Vagina (tissue), 2 donors: ENCODE measurements at regions not wholly inside any gene's neighbourhood (a gene's known extent, or its start where the extent isn't known, plus 50 kb on each side); places are given as distances from the start of the nearest gene placed in this dataset.

Experiments
- POLR2A ChIP-seq, 2 donors: fragments of 450-650 bp; IDR thresholded peaks; one replicate each; pipeline ENCODE4 v1.6.1; 2017; ENCODE audit warnings: antibody characterized with exemption in 2 of 2, mild to moderate bottlenecking in 2 of 2, moderate library complexity in 2 of 2
- POLR2AphosphoS5 ChIP-seq, 2 donors: sonication (generic); formaldehyde crosslinking; IDR thresholded peaks; one replicate each; pipeline ENCODE4 v1.9.0; 2017; ENCODE audit warnings: antibody characterized with exemption in 2 of 2, mild to moderate bottlenecking in 2 of 2, low read depth in 1 of 2; ENCODE audit not compliant: insufficient read depth in 1 of 2
- TF ChIP-seq, protein P1 (sequence below), 3 experiments: fragments of 450-650 bp in 2 of 3; fragments of 200-600 bp in 1 of 3; sonication (generic) in 1 of 3; IDR thresholded peaks; one replicate each; pipeline ENCODE4 v1.5.1; 2017 to 2019; ENCODE audit warnings: antibody characterized with exemption in 3 of 3, mild to moderate bottlenecking in 2 of 3, moderate library complexity in 2 of 3

DNA sequence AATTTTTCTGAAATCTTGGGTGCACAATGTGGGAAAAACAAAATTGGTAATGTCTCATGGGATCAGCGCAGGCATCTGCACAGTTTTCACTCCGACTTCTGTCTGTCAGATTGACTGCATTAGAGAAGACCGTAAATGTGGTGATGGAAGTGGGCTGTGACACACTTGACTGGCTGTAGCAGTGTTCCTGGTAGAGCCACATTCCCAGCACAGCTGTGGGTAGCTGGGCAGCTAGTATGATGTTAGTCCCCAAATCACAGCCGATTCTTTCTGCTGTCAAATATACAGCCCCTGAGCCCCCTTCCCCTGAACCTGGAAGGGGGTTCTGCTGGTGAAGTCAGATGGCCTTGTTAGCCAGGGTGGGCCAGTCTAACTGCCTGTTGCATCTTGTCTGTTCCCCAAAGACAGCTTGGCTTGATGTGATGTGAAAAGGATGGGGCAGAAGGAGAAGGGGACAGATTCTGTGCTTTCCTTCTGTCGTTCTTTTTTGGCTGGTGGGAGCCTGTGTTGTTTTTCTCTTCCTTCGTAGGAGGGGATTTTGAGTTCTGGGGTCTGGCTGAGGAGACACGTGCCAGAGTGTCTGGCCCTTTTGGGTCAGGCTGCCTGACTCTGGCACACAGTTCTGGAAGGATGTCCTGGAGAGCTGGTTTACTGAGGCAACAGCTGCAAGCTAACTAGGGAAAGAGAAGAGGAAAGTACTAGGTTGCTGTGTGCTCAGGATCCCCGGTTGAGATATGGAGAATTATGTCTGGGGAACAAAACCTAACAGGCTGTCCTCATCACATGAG, 66.4 kb upstream of the SPRY4 start:
- TF ChIP-seq, protein P1, sequence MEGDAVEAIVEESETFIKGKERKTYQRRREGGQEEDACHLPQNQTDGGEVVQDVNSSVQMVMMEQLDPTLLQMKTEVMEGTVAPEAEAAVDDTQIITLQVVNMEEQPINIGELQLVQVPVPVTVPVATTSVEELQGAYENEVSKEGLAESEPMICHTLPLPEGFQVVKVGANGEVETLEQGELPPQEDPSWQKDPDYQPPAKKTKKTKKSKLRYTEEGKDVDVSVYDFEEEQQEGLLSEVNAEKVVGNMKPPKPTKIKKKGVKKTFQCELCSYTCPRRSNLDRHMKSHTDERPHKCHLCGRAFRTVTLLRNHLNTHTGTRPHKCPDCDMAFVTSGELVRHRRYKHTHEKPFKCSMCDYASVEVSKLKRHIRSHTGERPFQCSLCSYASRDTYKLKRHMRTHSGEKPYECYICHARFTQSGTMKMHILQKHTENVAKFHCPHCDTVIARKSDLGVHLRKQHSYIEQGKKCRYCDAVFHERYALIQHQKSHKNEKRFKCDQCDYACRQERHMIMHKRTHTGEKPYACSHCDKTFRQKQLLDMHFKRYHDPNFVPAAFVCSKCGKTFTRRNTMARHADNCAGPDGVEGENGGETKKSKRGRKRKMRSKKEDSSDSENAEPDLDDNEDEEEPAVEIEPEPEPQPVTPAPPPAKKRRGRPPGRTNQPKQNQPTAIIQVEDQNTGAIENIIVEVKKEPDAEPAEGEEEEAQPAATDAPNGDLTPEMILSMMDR (IDR thresholded peaks at IDR 0.05): no peak
- TF ChIP-seq POLR2A (IDR thresholded peaks at IDR 0.05): no peak
- TF ChIP-seq POLR2AphosphoS5 (IDR thresholded peaks at IDR 0.05; ENCODE audit: insufficient read depth in 1 of 2, low read depth in 1 of 2): no peak
